ENCODE measurements at regions not wholly inside any gene's neighbourhood (a gene's known extent, or its start where the extent isn't known, plus 50 kb on each side); places are given as distances from the start of the nearest gene placed in this dataset.

DNA sequence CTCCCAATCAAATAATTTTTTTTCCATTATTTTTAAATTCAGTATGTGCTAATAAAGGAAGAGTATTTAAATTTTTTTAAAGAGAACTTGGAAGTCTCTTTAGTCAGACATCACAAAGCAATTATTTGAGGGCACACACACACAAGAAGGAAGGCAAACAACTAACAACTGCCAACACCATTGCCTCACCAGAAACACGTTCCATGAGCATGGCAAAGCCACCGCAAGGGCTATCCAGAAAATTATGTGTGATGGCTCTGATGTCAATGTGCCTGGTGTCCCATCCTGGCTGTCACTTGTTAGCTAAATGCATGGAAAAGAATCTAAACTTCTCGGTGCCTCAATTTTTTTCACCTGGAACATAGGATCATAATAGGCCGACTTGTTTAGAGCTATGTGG, 262.9 kb downstream of the SEC16B start:
- TF ChIP-seq, protein P1, sequence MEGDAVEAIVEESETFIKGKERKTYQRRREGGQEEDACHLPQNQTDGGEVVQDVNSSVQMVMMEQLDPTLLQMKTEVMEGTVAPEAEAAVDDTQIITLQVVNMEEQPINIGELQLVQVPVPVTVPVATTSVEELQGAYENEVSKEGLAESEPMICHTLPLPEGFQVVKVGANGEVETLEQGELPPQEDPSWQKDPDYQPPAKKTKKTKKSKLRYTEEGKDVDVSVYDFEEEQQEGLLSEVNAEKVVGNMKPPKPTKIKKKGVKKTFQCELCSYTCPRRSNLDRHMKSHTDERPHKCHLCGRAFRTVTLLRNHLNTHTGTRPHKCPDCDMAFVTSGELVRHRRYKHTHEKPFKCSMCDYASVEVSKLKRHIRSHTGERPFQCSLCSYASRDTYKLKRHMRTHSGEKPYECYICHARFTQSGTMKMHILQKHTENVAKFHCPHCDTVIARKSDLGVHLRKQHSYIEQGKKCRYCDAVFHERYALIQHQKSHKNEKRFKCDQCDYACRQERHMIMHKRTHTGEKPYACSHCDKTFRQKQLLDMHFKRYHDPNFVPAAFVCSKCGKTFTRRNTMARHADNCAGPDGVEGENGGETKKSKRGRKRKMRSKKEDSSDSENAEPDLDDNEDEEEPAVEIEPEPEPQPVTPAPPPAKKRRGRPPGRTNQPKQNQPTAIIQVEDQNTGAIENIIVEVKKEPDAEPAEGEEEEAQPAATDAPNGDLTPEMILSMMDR (IDR thresholded peaks at IDR 0.05): no peak
- TF ChIP-seq POLR2A (IDR thresholded peaks at IDR 0.05): no peak

All from breast epithelium (tissue), 3 donors.